ENCODE measurements at regions not wholly inside any gene's neighbourhood (a gene's known extent, or its start where the extent isn't known, plus 50 kb on each side); places are given as distances from the start of the nearest gene placed in this dataset.

- no peak for DNase-seq (ENCODE audit: low read depth)
Observed at GRCh38 chr13:42720858-42721219, 60.5 kb upstream of the FAM216B start.

DNA sequence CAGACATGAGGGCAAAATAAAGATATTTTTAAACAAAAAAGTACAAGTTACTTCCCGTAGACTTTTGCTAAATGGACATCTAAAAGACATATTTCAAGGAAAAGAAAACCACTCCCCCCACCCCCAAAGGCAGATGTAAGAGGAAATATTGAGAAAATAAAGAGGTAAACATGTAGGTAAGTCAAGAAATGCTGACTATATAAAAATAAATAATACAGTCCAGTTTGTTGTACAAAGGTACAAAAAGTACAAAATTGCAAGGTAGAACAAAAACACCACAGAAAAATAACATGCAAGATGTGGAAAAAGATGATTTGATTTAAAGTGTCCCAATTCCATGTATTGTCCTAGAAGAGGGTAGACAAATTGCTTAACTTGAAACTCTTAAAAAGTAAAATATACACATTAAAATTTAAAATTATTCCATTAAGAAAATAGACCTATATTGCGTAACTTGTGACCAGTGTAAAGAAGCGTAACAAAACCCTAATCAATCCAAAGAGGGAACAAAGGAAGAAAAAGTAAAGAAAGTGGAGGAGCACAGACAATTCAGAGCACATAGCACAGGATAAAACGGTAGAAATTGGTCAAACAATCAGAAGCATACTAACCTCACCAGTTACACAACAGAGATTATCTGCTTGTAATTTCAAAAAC, 58.4 kb upstream of the FAM216B start:
- DNase-seq (ENCODE audit: low read depth), result no peak

DNA sequence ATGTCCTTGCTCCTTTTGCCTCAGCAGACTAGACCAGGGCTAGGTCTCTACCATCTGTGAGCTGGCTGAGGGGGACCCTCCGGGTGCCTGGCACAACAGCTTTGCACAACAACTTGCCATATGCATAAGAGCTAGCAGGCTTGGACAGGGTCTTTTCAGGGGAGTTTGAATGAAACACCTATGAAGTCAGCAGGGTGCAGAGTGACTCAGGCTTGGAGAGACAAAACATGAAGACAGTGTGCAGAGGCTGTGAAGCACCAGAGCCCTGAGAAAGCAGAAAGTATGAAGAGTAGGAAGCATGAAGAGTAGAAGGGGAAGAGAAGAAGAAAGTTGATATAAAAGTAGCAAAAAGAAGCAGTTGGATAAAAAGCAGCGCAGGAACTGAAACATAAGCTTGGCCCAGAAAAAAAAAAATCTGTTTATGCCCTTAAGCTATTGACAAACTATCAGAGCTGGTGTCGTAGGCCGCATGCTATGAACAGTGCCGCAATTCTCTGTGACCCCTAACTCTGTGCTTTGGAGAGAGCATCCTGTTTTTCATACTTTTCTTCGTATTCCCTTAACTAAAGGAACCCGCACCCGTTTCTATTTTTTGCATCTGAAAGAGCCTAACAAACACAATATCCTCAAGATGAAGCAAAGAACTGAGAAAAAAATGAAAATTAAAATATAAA, 52.7 kb upstream of the FAM216B start:
- DNase-seq (ENCODE audit: low read depth), result no peak

- no peak for DNase-seq (ENCODE audit: low read depth)
Observed at GRCh38 chr13:42729857-42730402, 51.5 kb upstream of the FAM216B start.

Data from Daoy (cell line).